GM18870 (cell line): ENCODE measurements at regions not wholly inside any gene's neighbourhood (a gene's known extent, or its start where the extent isn't known, plus 50 kb on each side); places are given as distances from the start of the nearest gene placed in this dataset.

Experiments used
- ATAC-seq: cut with Tn5 transposase; IDR thresholded peaks from one replicate; pipeline ENCODE4 v1.9.1; 2021; ENCODE audit warnings: moderate library complexity; ENCODE audit not compliant: unreplicated experiment

GRCh38 chr7:110090110-110090820 is 1000.7 kb upstream of the LRRN3 start:
- peak; percentile 66 for ATAC-seq

DNA sequence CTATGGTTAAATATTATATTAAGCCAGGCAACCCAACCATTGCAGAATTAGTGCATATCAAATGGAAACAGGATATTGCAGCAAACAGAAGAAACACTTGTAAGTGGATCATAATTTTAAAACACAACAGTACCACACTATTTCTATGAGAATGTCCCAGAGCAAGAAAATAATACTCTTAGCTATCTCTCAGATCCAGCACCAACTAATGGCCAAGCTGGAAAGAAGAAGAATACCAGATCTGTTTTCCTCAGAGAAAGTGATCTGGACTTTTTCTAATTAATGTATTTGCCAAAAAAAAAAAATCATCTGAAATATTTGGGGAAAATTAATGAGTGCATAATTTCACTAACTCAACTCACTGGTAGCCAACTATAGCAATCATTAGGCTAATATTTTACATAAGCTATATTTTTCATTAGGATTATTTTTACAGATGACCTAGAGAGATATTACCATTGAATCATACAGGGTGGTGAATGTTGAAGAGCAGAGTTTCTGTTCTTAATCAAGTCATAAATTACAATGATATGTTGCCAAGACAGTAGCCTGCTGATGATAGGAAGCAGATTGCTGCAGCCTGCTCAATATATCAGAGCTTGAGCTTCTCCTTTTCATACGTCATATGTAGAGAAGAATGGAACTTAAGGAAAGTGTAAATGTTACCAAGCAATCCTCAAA is 995.4 kb upstream of the LRRN3 start:
- ATAC-seq, result no peak

DNA sequence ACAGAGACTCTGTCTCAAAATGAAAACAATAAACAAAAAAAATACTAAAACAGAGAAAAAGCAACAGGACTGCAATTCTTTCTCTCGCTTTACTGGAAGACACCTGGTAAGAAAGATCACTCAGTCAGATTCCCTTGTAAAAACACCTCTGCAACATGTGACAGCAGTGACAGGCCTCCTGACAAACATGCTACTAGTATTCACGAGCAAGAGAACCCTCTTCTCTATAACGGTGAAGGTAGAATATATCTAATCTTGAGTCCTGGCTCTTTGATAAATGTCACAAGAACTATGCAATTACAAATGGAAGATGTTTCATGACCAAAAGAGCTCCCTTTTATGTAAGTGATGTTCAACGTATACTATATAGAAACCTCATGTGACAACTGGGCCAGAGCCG is 986.7 kb upstream of the LRRN3 start:
- no peak for ATAC-seq

DNA sequence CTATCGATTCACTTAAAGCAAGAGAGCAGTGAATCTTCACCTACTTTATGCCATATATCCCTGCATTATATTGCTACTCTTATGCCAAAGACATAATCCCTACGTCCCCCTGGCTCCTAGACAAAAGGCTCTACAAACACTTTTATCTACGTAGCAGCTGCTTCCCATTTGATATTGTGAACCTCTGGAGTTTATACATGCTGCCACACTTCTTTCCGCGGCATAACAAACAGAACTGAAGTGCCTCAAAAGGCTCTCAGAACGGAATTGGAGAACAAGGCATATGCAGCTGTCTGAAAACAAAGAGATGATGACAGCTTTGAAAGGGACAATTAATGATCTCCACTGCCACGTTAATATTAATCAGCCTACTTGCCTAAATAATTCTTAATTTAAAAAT is 985.6 kb upstream of the LRRN3 start:
- ATAC-seq, result no peak

- ATAC-seq, result no peak
Observed at GRCh38 chr7:110105840-110106239, 985.1 kb upstream of the LRRN3 start.

- no peak for ATAC-seq
Observed at GRCh38 chr7:110119883-110120581, 970.9 kb upstream of the LRRN3 start.

- no peak for ATAC-seq
Observed at GRCh38 chr7:110129159-110129558, 961.8 kb upstream of the LRRN3 start.

DNA sequence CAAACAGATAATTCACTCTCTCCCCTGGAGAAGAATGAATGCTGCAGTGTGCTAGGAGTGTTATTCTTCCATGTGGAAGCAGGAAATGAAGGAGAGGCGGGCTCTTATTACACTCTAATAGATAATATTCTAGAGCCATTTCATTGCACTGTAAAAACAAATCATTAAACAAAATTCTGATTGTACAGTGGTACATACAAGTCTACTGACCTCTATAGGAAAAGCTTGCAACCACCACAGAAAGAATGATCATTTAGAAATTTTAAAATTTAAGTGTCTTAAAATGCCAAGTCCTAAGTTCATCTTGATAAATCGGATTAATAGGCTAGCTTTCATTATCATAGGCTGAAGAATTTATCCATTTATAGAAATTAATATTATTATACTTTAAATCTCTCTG is 960.3 kb upstream of the LRRN3 start:
- no peak for ATAC-seq

- no peak for ATAC-seq
Observed at GRCh38 chr7:110131344-110131743, 959.6 kb upstream of the LRRN3 start.

DNA sequence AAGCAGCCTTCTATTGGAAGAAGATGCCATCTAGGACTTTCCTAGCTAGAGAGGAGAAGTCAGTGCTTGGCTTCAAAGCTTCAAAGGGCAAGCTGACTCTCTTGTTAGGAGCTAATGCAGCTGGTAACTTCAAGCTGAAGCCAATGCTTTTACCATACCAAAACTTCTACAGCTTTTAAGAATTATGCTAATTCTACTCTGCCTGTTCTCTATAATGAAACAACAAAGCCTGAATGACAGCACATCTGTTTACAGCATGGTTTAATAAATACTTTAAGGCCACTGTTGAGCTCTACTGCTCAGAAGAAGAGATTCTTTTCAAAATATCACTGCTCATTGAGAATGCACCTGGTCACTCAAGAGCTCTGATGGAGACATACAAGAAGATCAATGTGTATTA is 951.9 kb upstream of the LRRN3 start:
- no peak for ATAC-seq

DNA sequence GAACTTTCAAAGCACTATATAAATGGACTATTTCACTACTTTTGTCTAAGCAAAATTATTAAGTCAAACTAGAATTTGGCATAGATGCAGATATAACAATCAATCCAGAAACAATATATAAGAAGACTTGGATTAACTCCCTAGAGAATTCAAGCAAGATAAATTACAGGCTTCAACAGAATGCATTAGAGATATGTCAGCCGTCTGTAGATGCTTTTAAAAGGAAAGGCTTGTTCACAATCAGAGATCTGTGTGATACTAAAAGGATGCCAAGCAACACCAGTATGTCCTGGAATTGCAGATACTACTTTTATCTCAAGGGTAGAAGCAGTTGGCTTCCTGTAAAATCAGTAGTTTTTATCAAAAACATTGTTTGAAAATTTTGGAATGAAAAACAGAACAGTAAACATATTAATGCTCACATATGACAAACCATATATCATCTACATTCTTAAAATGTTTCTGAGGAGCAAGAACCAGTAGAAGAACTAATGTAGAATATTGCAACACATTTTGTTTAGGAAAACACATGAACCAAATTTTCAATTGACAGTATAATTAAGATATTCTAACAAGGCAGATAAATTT is 947.9 kb upstream of the LRRN3 start:
- no peak for ATAC-seq

DNA sequence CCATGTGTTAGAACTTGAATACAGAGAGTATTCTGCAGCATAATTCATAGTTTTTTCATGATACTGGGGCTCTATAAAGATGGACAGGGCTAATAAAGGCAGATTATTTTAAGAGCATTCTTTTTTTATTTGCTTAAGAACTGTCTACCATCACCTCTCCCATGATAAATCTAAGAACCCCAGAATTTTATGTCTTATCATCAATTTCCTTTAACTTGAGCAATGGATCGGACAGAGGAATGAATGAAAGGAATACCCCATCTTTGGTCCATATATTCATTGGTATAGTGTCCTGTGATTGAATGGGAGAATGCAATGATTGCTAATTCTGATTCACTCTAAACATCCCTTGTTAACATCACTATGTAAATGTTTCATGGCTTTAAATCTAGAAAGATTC is 946.3 kb upstream of the LRRN3 start:
- ATAC-seq, result no peak

GRCh38 chr7:110148054-110148453 is 942.9 kb upstream of the LRRN3 start:
- ATAC-seq, result no peak

- ATAC-seq, result no peak
Observed at GRCh38 chr7:110153222-110153621, 937.7 kb upstream of the LRRN3 start.

DNA sequence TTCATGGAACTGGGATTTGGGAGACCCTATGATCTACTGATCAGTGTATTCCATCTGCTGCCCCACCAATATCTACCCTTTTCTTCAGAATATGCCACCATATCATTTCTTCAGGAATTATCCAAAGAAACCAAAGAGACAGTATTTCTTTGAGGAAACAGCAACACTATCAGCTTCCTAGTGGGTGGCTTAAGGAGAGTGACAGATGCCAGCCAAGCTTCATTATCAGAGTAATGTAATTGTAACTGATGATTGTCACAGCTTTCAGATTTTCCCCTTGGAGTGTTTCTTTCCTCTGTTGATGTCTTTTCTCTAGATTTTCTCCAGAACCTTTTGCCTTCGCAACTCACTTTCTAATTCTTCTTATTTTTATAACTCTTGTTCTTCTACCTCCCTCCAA is 934.4 kb upstream of the LRRN3 start:
- no peak for ATAC-seq

DNA sequence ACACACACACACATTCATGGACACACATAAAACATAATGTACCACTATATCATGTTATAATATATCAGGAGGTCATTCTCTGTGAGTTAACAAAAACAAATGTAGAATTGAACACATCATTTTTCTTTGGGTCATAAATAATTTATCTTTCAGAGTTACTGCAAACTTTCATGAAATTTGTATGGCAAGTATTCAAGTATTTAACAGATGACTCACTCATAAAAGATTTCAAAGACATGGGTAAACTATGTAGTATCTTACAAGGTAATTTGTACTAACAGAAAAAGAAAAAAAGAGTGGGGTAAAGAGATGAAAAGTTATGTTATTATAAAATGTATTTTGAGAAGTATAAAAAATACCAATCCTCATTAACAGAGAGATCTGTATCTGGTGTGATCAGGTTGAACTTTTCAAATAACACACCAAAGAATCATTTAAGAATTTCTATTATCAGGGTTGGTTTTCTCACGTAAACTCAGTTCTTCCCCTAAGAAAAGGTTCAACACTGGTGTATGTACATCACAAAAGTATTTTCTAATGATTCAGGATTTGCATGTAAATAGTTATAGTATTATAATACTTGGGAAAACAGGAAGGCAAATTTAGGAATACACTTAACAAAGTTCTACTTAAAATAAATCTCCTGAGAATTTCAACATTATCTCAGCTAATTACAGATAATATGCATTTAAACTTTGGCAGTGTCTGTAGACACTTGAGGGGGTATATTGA is 933.1 kb upstream of the LRRN3 start:
- ATAC-seq, result no peak

GRCh38 chr7:110168010-110168409 is 922.9 kb upstream of the LRRN3 start:
- ATAC-seq, result no peak

DNA sequence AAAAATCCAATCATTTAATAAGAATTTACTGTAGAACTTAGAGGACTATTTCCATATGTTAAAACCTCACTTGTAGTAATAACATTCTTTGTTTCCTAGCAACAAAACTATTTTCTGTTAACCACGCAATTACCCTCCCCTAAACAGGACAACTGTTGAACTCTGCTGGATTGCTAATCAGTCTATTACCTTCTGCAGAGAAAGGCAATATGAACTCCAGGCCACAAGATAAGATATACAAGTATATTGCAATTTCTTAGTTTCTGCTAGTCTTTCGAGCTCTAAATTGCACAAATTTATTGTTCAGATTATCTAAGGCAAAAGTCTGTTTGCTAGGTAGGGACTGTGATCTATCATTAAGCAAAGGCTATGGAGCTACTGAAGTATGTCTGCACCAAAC is 920.1 kb upstream of the LRRN3 start:
- no peak for ATAC-seq

DNA sequence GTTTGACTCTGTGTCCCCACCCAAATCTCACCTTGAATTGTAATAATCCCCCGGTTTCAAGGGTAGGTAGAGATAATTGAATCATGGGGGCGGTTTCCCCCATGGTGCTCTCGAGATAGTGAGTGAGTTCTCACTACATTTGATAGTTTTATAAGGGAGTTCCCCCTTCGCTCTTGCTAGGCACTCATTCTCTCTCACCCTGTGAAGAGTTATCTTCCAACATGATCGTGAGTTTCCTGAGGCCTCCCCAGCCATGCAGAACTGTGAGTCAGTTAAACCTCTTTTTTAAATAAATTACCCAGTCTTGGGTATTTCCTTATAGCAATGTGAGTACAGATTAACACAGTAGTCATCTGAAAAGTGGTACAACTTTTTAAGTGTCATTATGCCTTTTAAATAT is 913.5 kb upstream of the LRRN3 start:
- ATAC-seq, result no peak

- ATAC-seq, result no peak
Observed at GRCh38 chr7:110179037-110179436, 911.9 kb upstream of the LRRN3 start.

GRCh38 chr7:110181768-110182167 is 909.2 kb upstream of the LRRN3 start:
- no peak for ATAC-seq
